22Rv1 (cell line): ENCODE measurements at regions not wholly inside any gene's neighbourhood (a gene's known extent, or its start where the extent isn't known, plus 50 kb on each side); places are given as distances from the start of the nearest gene placed in this dataset.

ENCODE experiments used
- CTCF ChIP-seq: fragments of 450-650 bp; IDR thresholded peaks from 2 replicates; pipeline ENCODE4 v1.5.1; 2017; ENCODE audit warnings: mild to moderate bottlenecking
- ZFX ChIP-seq: fragments of 450-650 bp; IDR thresholded peaks from 2 replicates; pipeline ENCODE4 v1.6.1; 2017; ENCODE audit warnings: antibody characterized with exemption, borderline replicate concordance

- TF ChIP-seq CTCF (no peak), ZFX (no peak)
These were observed 159.5 kb downstream of the SHOX start for GRCh38 chrX:790041-790506.
